TTC549 (cell line): ENCODE measurements at regions not wholly inside any gene's neighbourhood (a gene's known extent, or its start where the extent isn't known, plus 50 kb on each side); places are given as distances from the start of the nearest gene placed in this dataset.

Experiments
- FAIRE-seq: peaks from 2 replicates; lab custom pipeline; 2012; peaks lifted over from hg19 to GRCh38; lab: Jason Lieb, UNC

- FAIRE-seq, result no peak
Observed at GRCh38 chr3:174662653-174663052, 196.5 kb upstream of the NAALADL2 start.

DNA sequence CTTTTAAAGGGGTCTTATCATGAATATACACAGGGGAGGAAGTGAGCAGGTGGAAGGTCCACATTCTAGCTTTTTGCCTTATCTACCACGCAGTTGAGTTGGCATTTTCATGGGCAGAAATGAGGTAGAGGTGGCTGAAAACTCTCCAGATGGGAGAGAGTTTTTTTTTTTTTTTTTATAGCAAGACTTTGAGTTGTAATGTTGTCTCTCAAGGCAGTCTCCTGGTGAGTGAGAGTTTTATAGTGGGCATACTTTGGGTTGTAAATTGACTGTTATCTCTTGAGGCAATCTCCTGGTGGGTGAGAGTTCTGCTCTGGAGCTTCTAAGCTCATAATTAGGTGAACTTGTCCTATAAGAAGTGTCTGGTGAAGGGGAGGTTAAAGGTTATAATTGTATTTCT lies 191.7 kb upstream of the NAALADL2 start:
- no peak for FAIRE-seq

DNA sequence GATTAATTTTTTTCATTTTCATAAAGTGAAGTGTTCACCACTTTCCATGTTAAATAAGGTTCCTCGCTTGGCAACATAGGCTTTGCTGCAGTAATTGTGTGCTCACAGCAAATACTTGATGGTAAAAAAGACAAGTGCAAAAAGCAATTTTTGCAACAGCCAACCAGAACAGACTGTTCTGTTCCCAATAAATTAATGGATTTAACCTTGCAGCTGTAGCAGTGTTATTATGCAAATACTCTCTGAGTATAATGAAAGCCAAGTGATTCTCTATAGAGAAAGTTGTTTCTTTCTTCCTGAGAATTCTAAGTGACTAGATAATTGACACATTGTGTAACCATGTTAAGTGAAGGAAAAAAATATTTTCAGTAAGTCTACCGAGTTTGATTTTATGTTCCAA lies 183.7 kb upstream of the NAALADL2 start:
- no peak for FAIRE-seq

DNA sequence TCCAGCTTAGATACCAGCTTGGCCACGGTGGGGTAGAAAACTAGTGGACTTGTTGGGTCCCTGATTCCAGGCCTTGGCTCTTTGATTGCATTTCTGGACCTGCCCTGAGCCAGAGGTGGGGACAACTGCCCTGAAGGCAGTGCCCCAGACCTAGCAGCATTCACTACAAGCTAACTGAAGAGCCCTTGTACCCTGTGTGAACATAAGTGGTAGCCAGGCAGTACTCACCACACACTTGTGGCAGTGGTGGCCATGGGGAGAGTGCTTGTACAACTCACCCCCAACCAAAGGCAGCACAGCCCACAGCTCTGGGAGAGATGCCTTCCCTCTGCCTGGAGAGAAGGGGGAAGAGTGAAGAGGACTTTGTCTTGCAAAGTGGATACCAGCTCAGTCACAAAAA lies 177.3 kb upstream of the NAALADL2 start:
- no peak for FAIRE-seq

DNA sequence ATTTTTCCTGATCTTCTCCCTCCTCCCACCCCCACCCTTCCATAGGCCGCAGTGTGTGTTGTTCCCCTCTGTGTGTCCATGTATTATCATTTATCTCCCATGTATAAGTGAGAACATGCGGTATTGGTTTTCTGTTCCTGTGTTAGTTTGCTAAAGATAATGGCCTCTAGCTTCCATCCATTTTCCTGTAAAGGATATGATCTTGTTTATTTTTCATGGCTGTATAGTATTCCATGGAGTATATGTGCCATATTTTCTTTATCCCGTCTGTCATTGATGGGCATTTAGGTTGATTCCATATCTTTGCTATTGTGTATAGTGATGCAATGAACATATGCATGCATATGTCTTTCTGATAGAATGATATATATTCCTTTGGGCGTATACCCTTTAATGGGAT lies 173.3 kb upstream of the NAALADL2 start:
- no peak for FAIRE-seq

DNA sequence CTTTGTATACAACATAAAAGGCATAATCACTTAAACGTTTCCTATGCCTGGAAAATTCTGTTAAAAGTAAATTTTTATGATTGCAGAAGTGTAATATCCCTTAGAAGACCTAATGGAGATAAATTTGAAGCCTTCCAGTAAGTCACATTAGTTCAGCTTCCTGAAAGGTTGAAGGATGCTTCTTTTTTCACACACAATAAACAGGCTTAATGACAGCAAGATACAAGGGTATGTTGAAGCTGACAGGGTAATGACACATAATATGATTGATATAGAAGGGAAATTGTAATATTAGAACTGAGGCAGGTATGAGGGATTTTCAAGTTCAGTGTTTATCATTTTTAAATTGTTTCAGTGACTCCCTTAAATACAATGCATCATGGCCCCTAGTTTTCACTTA lies 161.8 kb upstream of the NAALADL2 start:
- FAIRE-seq, result no peak

DNA sequence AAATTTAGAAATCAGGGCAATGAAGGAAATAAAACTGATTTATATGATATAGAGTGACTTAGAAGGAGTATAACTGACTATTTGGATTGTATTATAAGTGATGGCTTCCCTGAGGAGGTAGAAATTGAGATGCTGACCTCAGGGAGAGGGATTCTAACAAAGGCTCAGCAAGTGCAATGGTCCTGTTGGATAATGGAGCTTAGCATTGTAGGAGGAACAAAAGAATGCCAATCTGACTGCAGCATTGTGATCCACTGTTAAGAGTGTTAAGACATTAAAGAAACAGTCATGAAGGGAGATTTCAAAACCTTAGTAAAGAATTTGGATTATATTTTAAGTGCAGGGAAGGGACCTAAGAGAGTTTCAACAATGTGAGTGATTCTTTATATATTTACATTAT lies 158.4 kb upstream of the NAALADL2 start:
- FAIRE-seq, result no peak

- FAIRE-seq, result no peak
Observed at GRCh38 chr3:174710612-174711011, 148.5 kb upstream of the NAALADL2 start.

- no peak for FAIRE-seq
Observed at GRCh38 chr3:174715386-174715785, 143.7 kb upstream of the NAALADL2 start.

- FAIRE-seq, result no peak
Observed at GRCh38 chr3:174716956-174717505, 142.1 kb upstream of the NAALADL2 start.

DNA sequence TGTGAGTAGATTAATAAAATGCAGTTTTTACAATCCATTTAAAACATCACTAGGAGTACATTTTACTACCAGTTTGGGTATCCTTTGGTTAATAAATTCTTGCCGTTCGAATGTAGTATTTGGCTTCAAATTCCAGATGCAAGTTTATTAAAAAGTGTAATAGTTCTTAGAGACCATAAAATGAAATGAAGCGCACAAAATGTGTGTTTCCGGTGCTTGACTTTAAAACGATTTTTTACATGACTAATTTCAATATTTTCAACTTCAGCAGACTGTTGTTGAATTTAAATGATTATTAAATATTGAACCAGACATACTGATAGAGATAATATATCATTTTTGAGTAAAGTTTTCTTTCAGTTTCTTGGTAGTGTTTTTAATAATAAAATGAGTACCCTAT lies 138.4 kb upstream of the NAALADL2 start:
- no peak for FAIRE-seq

GRCh38 chr3:174725303-174725702 lies 133.8 kb upstream of the NAALADL2 start:
- FAIRE-seq, result no peak

- no peak for FAIRE-seq
Observed at GRCh38 chr3:174737966-174738365, 121.2 kb upstream of the NAALADL2 start.

DNA sequence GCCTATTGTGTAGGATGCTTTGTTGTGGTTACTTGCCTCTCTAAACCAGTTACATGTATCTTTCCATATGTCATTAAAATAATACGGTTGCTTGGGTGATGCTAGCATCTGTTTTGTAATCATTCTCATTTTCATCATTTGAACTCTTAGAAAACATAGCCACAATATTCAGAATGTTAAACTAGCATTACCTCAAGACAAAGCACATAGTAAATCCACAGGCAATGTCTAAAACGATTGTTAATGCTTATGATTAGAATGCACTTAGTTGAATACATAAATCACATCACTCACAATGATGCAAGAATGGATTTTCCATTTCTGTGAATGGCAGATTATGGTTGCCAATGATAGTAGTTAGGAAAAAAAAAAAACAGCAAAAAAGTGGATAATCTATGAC lies 110.0 kb upstream of the NAALADL2 start:
- FAIRE-seq, result no peak

GRCh38 chr3:174755833-174756829 lies 103.0 kb upstream of the NAALADL2 start:
- no peak for FAIRE-seq

- no peak for FAIRE-seq
Observed at GRCh38 chr3:174758943-174759342, 100.2 kb upstream of the NAALADL2 start.

GRCh38 chr3:174767406-174767805 lies 91.7 kb upstream of the NAALADL2 start:
- FAIRE-seq, result no peak

DNA sequence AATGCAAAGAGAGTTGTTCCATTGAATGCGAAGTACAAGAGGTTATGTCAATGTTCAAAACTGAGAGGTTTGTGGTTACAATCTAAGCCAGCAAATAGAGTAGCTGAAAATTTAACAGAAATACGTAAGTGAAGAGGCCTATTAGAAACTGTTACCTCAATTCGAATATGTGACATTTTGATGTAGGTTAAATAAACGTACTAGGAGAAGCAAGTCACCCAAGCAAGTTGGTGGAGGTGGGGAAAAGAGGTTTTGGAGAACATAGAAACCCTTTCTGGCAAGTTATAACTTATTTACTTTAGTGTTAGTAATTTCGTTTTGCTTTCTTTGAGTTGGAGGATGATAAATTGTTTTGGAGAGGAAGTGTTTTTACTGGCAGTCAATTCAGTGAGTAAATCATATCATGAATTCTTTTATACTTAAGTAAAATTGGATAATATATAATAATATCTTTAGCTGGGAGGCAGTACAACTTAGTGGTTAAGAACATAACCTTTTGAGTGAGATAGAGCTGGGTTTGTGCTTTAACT lies 91.2 kb upstream of the NAALADL2 start:
- no peak for FAIRE-seq

DNA sequence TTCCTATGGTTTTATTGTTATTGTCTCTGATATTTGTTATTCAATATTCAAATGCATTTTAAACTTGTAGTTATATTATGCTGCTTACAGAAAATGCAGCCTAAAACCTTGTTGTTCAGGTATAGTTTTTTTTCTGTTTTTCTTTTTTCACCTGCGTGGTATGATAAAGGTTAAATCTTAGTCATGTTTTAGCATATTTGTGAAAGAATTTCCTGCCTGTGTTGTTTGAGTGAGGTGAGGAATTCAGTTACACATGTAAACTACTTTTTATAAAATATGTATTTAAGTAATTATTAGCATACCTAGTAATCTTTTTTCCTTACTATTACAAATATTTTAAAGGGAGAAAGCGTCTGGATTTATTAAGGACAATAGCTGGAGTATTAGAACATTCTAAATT lies 90.0 kb upstream of the NAALADL2 start:
- FAIRE-seq, result no peak

GRCh38 chr3:174775603-174776002 lies 83.5 kb upstream of the NAALADL2 start:
- FAIRE-seq, result no peak

DNA sequence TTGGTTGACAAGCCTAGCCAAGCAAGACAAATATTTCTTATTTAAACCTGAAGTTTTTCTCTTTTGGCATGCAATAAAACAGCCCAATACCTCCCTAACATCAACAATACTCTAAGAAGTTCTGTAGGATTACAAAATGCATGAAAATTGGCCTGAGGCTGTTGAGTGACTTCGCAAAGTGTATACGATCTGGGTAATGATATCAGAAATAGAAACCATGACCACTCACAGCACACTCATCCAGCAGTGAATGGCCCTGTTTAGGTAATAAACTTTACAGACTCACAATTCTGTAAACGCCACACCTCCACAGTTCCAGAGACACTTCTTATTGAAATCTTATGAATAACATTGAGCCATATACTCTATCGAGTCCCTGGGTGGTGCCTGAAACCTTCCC lies 83.0 kb upstream of the NAALADL2 start:
- no peak for FAIRE-seq

- FAIRE-seq, result no peak
Observed at GRCh38 chr3:174776636-174777035, 82.5 kb upstream of the NAALADL2 start.

GRCh38 chr3:174777813-174778212 lies 81.3 kb upstream of the NAALADL2 start:
- no peak for FAIRE-seq

GRCh38 chr3:174783502-174783901 lies 75.6 kb upstream of the NAALADL2 start:
- no peak for FAIRE-seq
